ENCODE measurements at regions not wholly inside any gene's neighbourhood (a gene's known extent, or its start where the extent isn't known, plus 50 kb on each side); places are given as distances from the start of the nearest gene placed in this dataset.

- H3K4me3 ChIP-seq (replicated peaks; ENCODE audit: insufficient read depth, low read length) = no peak overlapping the region
- H3K27ac ChIP-seq (replicated peaks) = no peak overlapping the region
- TF ChIP-seq CTCF (IDR thresholded peaks at IDR 0.05; ENCODE audit: insufficient read depth, low read length) (no peak), SPI1 (IDR thresholded peaks at IDR 0.05; ENCODE audit: borderline replicate concordance, low read depth) (no peak), GABPA (IDR thresholded peaks at IDR 0.05; ENCODE audit: low read depth) (no peak), POLR2AphosphoS5 (IDR thresholded peaks at IDR 0.05; ENCODE audit: low read depth) (no peak)
- TF ChIP-seq, protein P1, sequence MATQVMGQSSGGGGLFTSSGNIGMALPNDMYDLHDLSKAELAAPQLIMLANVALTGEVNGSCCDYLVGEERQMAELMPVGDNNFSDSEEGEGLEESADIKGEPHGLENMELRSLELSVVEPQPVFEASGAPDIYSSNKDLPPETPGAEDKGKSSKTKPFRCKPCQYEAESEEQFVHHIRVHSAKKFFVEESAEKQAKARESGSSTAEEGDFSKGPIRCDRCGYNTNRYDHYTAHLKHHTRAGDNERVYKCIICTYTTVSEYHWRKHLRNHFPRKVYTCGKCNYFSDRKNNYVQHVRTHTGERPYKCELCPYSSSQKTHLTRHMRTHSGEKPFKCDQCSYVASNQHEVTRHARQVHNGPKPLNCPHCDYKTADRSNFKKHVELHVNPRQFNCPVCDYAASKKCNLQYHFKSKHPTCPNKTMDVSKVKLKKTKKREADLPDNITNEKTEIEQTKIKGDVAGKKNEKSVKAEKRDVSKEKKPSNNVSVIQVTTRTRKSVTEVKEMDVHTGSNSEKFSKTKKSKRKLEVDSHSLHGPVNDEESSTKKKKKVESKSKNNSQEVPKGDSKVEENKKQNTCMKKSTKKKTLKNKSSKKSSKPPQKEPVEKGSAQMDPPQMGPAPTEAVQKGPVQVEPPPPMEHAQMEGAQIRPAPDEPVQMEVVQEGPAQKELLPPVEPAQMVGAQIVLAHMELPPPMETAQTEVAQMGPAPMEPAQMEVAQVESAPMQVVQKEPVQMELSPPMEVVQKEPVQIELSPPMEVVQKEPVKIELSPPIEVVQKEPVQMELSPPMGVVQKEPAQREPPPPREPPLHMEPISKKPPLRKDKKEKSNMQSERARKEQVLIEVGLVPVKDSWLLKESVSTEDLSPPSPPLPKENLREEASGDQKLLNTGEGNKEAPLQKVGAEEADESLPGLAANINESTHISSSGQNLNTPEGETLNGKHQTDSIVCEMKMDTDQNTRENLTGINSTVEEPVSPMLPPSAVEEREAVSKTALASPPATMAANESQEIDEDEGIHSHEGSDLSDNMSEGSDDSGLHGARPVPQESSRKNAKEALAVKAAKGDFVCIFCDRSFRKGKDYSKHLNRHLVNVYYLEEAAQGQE (IDR thresholded peaks at IDR 0.05; ENCODE audit: insufficient replicate concordance, low read depth) = no peak
- no peak for DNase-seq (ENCODE audit: low read depth in 1 of 2, low spot score in 1 of 2)
- no peaks in the 10 kb centered on the region for H3K27me3 ChIP-seq (ENCODE audit: insufficient read depth, poor library complexity, severe bottlenecking)
Observed at GRCh38 chr13:88461272-88462009, 790.3 kb downstream of the SLITRK5 start.

DNA sequence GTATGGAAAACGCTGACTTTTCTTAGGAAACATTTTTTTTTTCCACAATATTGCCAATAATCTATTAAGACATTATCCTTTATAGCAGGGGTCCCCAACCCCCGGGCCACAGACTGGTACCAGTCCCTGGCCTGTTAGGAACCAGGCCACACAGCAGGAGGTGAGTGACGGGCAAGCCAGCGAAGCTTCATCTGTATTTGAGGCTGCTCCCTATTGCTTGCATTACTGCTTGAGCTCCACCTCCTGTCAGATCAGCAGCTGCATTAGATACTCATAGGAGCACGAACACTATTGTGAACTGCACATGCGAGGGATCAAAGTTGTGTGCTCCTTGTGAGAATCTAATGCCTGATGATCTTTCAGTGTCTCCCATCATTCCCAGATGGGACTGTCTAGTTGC lies 793.7 kb downstream of the SLITRK5 start:
- Histone ChIP-seq H3K27ac (replicated peaks) (no peak overlapping the region), H3K27me3 (ENCODE audit: insufficient read depth, poor library complexity, severe bottlenecking) (no peaks in the 10 kb centered on the region), H3K4me3 (replicated peaks; ENCODE audit: insufficient read depth, low read length) (no peak overlapping the region)
- no peak for TF ChIP-seq GABPA (IDR thresholded peaks at IDR 0.05; ENCODE audit: low read depth)
- TF ChIP-seq CTCF (IDR thresholded peaks at IDR 0.05; ENCODE audit: insufficient read depth, low read length) = no peak
- TF ChIP-seq SPI1 (IDR thresholded peaks at IDR 0.05; ENCODE audit: borderline replicate concordance, low read depth) = no peak
- TF ChIP-seq, protein P1 (IDR thresholded peaks at IDR 0.05; ENCODE audit: insufficient replicate concordance, low read depth) = no peak
- TF ChIP-seq POLR2AphosphoS5 (IDR thresholded peaks at IDR 0.05; ENCODE audit: low read depth) = no peak
- DNase-seq (ENCODE audit: low read depth in 1 of 2, low spot score in 1 of 2) = no peak

GRCh38 chr13:88472316-88472715 lies 801.1 kb downstream of the SLITRK5 start:
- Histone ChIP-seq H3K4me3 (replicated peaks; ENCODE audit: insufficient read depth, low read length) (no peak overlapping the region), H3K27me3 (ENCODE audit: insufficient read depth, poor library complexity, severe bottlenecking) (no peaks in the 10 kb centered on the region), H3K27ac (replicated peaks) (no peak overlapping the region)
- DNase-seq (ENCODE audit: low read depth in 1 of 2, low spot score in 1 of 2) = no peak
- TF ChIP-seq GABPA (IDR thresholded peaks at IDR 0.05; ENCODE audit: low read depth) = no peak
- no peak for TF ChIP-seq SPI1 (IDR thresholded peaks at IDR 0.05; ENCODE audit: borderline replicate concordance, low read depth)
- no peak for TF ChIP-seq CTCF (IDR thresholded peaks at IDR 0.05; ENCODE audit: insufficient read depth, low read length)
- TF ChIP-seq, protein P1 (IDR thresholded peaks at IDR 0.05; ENCODE audit: insufficient replicate concordance, low read depth) = no peak
- no peak for TF ChIP-seq POLR2AphosphoS5 (IDR thresholded peaks at IDR 0.05; ENCODE audit: low read depth)
